ENCODE measurements at regions not wholly inside any gene's neighbourhood (a gene's known extent, or its start where the extent isn't known, plus 50 kb on each side); places are given as distances from the start of the nearest gene placed in this dataset.

DNA sequence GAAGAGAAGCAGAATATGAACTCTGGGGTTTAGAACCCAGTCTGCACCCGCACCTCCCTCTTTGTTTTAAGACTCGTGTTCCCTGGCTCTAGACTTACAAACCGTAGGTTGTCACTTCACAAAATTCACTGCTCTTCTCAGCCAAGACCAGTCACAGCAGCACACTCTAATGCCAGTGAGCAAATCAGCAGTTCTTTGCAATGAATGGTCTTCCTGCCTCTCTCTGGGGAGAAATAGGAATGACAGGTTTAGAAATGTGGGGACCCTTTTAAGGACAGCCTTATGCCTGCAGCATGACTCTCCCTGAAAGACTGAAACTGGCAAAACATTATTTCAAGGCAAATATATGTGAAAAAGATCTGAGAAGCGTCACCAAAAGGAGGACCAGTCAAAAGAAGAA is 156.9 kb downstream of the KCTD15 start:
- POLR2A ChIA-PET, result no interaction called here
- no peak for ATAC-seq
- intact Hi-C loops (cut with micrococcal nuclease; ENCODE audit: unreplicated experiment) (no loop called here), in situ Hi-C loops (cut with HindIII; ENCODE audit: low pct_unique_long_range_greater_than_20kb, low sequenced_read_pairs) (no loop called here)
- Histone ChIP-seq H3K27me3 (ENCODE audit: control insufficient read depth, insufficient read depth, low read length) (no peaks in the 10 kb centered on the region; the same call in 1 of the 2 replicates), H3K9me3 (ENCODE audit: control insufficient read depth, insufficient read depth, low read depth, low read length) (no peaks in the 10 kb centered on the region), H3K4me1 (ENCODE audit: control insufficient read depth, insufficient read depth, low read length) (no peaks in the 10 kb centered on the region), H3K36me3 (ENCODE audit: control insufficient read depth, insufficient read depth, low read length) (no peaks in the 10 kb centered on the region), H3K4me3 (ENCODE audit: low read depth in 2 of 2, low read length in 2 of 2) (no peak overlapping the region), H3K27ac (ENCODE audit: low read length) (no peak overlapping the region)
- DNase-seq (ENCODE audit: low read depth, low spot score), result no peak
- no TSS peak for BruUV-seq (replicated peaks)
- TF ChIP-seq TCF7L2 (IDR thresholded peaks at IDR 0.05; ENCODE audit: low read depth, low read length), result no peak
- TF ChIP-seq, protein P1, sequence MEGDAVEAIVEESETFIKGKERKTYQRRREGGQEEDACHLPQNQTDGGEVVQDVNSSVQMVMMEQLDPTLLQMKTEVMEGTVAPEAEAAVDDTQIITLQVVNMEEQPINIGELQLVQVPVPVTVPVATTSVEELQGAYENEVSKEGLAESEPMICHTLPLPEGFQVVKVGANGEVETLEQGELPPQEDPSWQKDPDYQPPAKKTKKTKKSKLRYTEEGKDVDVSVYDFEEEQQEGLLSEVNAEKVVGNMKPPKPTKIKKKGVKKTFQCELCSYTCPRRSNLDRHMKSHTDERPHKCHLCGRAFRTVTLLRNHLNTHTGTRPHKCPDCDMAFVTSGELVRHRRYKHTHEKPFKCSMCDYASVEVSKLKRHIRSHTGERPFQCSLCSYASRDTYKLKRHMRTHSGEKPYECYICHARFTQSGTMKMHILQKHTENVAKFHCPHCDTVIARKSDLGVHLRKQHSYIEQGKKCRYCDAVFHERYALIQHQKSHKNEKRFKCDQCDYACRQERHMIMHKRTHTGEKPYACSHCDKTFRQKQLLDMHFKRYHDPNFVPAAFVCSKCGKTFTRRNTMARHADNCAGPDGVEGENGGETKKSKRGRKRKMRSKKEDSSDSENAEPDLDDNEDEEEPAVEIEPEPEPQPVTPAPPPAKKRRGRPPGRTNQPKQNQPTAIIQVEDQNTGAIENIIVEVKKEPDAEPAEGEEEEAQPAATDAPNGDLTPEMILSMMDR (IDR thresholded peaks at IDR 0.05), result no peak
- TF ChIP-seq POLR2AphosphoS5 (IDR thresholded peaks at IDR 0.05; ENCODE audit: low read depth, low read length), result no peak
- TF ChIP-seq SIN3A (IDR thresholded peaks at IDR 0.05; ENCODE audit: borderline replicate concordance, insufficient read depth, low read depth, low read length), result no peak
- TF ChIP-seq, protein P2, sequence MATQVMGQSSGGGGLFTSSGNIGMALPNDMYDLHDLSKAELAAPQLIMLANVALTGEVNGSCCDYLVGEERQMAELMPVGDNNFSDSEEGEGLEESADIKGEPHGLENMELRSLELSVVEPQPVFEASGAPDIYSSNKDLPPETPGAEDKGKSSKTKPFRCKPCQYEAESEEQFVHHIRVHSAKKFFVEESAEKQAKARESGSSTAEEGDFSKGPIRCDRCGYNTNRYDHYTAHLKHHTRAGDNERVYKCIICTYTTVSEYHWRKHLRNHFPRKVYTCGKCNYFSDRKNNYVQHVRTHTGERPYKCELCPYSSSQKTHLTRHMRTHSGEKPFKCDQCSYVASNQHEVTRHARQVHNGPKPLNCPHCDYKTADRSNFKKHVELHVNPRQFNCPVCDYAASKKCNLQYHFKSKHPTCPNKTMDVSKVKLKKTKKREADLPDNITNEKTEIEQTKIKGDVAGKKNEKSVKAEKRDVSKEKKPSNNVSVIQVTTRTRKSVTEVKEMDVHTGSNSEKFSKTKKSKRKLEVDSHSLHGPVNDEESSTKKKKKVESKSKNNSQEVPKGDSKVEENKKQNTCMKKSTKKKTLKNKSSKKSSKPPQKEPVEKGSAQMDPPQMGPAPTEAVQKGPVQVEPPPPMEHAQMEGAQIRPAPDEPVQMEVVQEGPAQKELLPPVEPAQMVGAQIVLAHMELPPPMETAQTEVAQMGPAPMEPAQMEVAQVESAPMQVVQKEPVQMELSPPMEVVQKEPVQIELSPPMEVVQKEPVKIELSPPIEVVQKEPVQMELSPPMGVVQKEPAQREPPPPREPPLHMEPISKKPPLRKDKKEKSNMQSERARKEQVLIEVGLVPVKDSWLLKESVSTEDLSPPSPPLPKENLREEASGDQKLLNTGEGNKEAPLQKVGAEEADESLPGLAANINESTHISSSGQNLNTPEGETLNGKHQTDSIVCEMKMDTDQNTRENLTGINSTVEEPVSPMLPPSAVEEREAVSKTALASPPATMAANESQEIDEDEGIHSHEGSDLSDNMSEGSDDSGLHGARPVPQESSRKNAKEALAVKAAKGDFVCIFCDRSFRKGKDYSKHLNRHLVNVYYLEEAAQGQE (IDR thresholded peaks at IDR 0.05; ENCODE audit: insufficient read depth in 1 of 2, low read depth in 2 of 2, low read length in 1 of 2), result no peak
- CTCF ChIA-PET, result no interaction called here

DNA sequence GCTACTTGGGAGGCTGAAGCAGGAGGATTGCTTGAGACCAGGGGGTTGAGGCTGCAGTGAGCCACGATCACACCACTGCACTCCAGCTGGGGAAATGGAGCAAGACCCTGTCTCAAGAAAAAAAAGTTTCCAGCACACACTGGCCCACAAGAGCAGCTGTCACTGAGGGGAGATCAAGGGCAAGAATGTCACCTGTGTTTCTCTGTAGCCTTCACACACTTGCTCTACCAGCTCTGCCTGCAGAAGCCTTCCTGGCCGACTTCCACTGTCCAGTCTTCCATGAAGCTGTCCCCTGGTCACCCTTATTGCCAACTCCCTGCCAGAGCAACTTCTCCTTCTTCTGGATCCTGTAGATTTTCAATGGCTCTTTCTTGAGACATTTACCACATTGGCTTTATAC is 158.0 kb downstream of the KCTD15 start:
- Histone ChIP-seq H3K9me3 (ENCODE audit: control insufficient read depth, insufficient read depth, low read depth, low read length) (no peaks in the 10 kb centered on the region), H3K4me1 (ENCODE audit: control insufficient read depth, insufficient read depth, low read length) (no peaks in the 10 kb centered on the region), H3K4me3 (ENCODE audit: low read depth in 2 of 2, low read length in 2 of 2) (no peak overlapping the region), H3K27ac (ENCODE audit: low read length) (no peak overlapping the region), H3K36me3 (ENCODE audit: control insufficient read depth, insufficient read depth, low read length) (no peaks in the 10 kb centered on the region), H3K27me3 (ENCODE audit: control insufficient read depth, insufficient read depth, low read length) (no peaks in the 10 kb centered on the region; the same call in 1 of the 2 replicates)
- BruUV-seq (replicated peaks), result no TSS peak
- ChIA-PET POLR2A (no interaction called here), CTCF (no interaction called here)
- no peak for TF ChIP-seq TCF7L2 (IDR thresholded peaks at IDR 0.05; ENCODE audit: low read depth, low read length)
- TF ChIP-seq POLR2AphosphoS5 (IDR thresholded peaks at IDR 0.05; ENCODE audit: low read depth, low read length), result no peak
- TF ChIP-seq, protein P2 (IDR thresholded peaks at IDR 0.05; ENCODE audit: insufficient read depth in 1 of 2, low read depth in 2 of 2, low read length in 1 of 2), result no peak
- TF ChIP-seq SIN3A (IDR thresholded peaks at IDR 0.05; ENCODE audit: borderline replicate concordance, insufficient read depth, low read depth, low read length), result no peak
- TF ChIP-seq, protein P1 (IDR thresholded peaks at IDR 0.05), result no peak
- DNase-seq (ENCODE audit: low read depth, low spot score), result no peak
- intact Hi-C loops (cut with micrococcal nuclease; ENCODE audit: unreplicated experiment), result no loop called here
- ATAC-seq, result no peak
- in situ Hi-C loops (cut with HindIII; ENCODE audit: low pct_unique_long_range_greater_than_20kb, low sequenced_read_pairs), result no loop called here
